ENCODE measurements at regions not wholly inside any gene's neighbourhood (a gene's known extent, or its start where the extent isn't known, plus 50 kb on each side); places are given as distances from the start of the nearest gene placed in this dataset.

DNA sequence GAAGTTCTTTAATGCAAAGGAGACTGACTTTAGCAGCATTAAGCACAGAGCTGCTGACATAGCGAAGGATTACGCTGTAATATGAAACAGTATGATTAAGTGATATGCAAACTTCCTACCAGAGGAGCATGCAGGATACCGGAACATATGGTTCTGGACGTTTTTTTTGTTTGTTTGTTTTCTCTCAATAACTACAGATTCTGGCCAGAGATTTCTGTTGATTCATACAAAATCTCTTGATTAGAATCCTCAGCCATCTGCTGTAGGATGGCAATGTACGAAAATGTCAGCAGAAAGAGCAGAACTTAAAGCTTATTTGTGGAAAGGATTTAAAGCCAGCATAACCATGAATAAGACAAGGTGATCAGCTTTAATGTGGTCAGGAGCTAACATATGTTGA is 970.7 kb downstream of the KCNT2 start:
- no peak overlapping the region for H3K4me3 ChIP-seq
- H3K27me3 ChIP-seq (ENCODE audit: control insufficient read depth in 3 of 3, insufficient read depth in 3 of 3, low read length in 2 of 3) = no peaks in the 10 kb centered on the region
- no peaks in the 10 kb centered on the region for H3K4me1 ChIP-seq (ENCODE audit: control insufficient read depth in 5 of 5, insufficient read depth in 5 of 5, low read length in 5 of 5)
- no peak overlapping the region for H3K27ac ChIP-seq (ENCODE audit: low read depth in 1 of 2, low read length in 1 of 2)
- TF ChIP-seq, protein P1, sequence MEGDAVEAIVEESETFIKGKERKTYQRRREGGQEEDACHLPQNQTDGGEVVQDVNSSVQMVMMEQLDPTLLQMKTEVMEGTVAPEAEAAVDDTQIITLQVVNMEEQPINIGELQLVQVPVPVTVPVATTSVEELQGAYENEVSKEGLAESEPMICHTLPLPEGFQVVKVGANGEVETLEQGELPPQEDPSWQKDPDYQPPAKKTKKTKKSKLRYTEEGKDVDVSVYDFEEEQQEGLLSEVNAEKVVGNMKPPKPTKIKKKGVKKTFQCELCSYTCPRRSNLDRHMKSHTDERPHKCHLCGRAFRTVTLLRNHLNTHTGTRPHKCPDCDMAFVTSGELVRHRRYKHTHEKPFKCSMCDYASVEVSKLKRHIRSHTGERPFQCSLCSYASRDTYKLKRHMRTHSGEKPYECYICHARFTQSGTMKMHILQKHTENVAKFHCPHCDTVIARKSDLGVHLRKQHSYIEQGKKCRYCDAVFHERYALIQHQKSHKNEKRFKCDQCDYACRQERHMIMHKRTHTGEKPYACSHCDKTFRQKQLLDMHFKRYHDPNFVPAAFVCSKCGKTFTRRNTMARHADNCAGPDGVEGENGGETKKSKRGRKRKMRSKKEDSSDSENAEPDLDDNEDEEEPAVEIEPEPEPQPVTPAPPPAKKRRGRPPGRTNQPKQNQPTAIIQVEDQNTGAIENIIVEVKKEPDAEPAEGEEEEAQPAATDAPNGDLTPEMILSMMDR (IDR thresholded peaks at IDR 0.05; ENCODE audit: control extremely low read depth, extremely low read depth) = no peak
- 52 to 57% methylated on average over 5 of the region's 5 CpGs for WGBS, 2 donors
- H3K9me3 ChIP-seq (ENCODE audit: control insufficient read depth in 4 of 4, insufficient read depth in 3 of 4, low read length in 3 of 4) = no peaks in the 10 kb centered on the region
- no peak overlapping the region for H3K9ac ChIP-seq (ENCODE audit: insufficient read depth in 1 of 2, low read length in 2 of 2)
- H3K36me3 ChIP-seq (ENCODE audit: control insufficient read depth in 4 of 4, insufficient read depth in 4 of 4, low read length in 4 of 4) = no peaks in the 10 kb centered on the region
- DNase-seq (peak in 2 of 3 donors; percentile 53 to 63), ATAC-seq (ENCODE audit: insufficient read depth, low FRiP score) (no peak)

- H3K27ac ChIP-seq (ENCODE audit: low read depth in 1 of 2, low read length in 1 of 2) = no peak overlapping the region
Observed at GRCh38 chr1:195618287-195618686, 990.0 kb downstream of the KCNT2 start.

GRCh38 chr1:195617106-195617505 is 991.1 kb downstream of the KCNT2 start:
- TF ChIP-seq, protein P1 (IDR thresholded peaks at IDR 0.05; ENCODE audit: control extremely low read depth, extremely low read depth) = no peak
- peaks cover 0 to 4% (median 0%) of the 10 kb centered on the region in 4 donors for H3K9me3 ChIP-seq (ENCODE audit: control insufficient read depth in 4 of 4, insufficient read depth in 3 of 4, low read length in 3 of 4)
- DNase-seq (no peak), ATAC-seq (ENCODE audit: insufficient read depth, low FRiP score) (no peak)
- no peak overlapping the region for H3K27ac ChIP-seq (ENCODE audit: low read depth in 1 of 2, low read length in 1 of 2)
- H3K4me1 ChIP-seq (ENCODE audit: control insufficient read depth in 5 of 5, insufficient read depth in 5 of 5, low read length in 5 of 5) = no peaks in the 10 kb centered on the region
- no peak overlapping the region for H3K9ac ChIP-seq (ENCODE audit: insufficient read depth in 1 of 2, low read length in 2 of 2)
- 70 to 81% methylated on average over 2 of the region's 2 CpGs for WGBS, 2 donors
- H3K4me3 ChIP-seq = no peak overlapping the region
- no peaks in the 10 kb centered on the region for H3K36me3 ChIP-seq (ENCODE audit: control insufficient read depth in 4 of 4, insufficient read depth in 4 of 4, low read length in 4 of 4)
- H3K27me3 ChIP-seq (ENCODE audit: control insufficient read depth in 3 of 3, insufficient read depth in 3 of 3, low read length in 2 of 3) = no peaks in the 10 kb centered on the region

More at GRCh38 chr1:195618287-195618686, 990.0 kb downstream of the KCNT2 start:
- H3K27me3 ChIP-seq (ENCODE audit: control insufficient read depth in 3 of 3, insufficient read depth in 3 of 3, low read length in 2 of 3) = no peaks in the 10 kb centered on the region
- TF ChIP-seq, protein P1 (IDR thresholded peaks at IDR 0.05; ENCODE audit: control extremely low read depth, extremely low read depth) = no peak
- no peaks in the 10 kb centered on the region for H3K36me3 ChIP-seq (ENCODE audit: control insufficient read depth in 4 of 4, insufficient read depth in 4 of 4, low read length in 4 of 4)
- ATAC-seq (ENCODE audit: insufficient read depth, low FRiP score) (no peak), DNase-seq (no peak)
- peaks cover 0 to 4% (median 0%) of the 10 kb centered on the region in 4 donors for H3K9me3 ChIP-seq (ENCODE audit: control insufficient read depth in 4 of 4, insufficient read depth in 3 of 4, low read length in 3 of 4)
- no peaks in the 10 kb centered on the region for H3K4me1 ChIP-seq (ENCODE audit: control insufficient read depth in 5 of 5, insufficient read depth in 5 of 5, low read length in 5 of 5)
- no peak overlapping the region for H3K9ac ChIP-seq (ENCODE audit: insufficient read depth in 1 of 2, low read length in 2 of 2)
- 72 to 83% methylated on average over 3 of the region's 3 CpGs for WGBS, 2 donors
- H3K4me3 ChIP-seq = no peak overlapping the region

DNA sequence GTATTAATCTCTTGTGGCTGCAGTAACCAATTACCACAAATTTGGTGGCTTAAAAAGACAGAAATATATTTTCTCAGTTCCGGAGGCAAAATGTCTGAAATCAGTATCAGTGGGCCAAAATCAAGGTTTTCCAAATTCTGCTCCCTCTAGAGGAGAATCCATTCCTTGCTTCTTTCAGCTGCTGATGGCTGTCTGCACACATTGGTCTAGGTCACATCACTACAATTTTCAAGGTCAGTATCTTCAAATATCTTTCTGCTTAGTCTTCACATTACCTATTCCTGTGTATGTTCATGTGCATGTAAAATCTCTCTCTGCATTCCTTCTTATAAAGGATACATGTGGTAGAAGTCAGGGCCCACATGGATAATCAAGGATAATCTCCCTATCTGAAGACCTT is 999.4 kb downstream of the KCNT2 start:
- ATAC-seq (ENCODE audit: insufficient read depth, low FRiP score) = no peak
- Histone ChIP-seq H3K27ac (ENCODE audit: low read depth in 1 of 2, low read length in 1 of 2) (no peak overlapping the region), H3K27me3 (ENCODE audit: control insufficient read depth in 3 of 3, insufficient read depth in 3 of 3, low read length in 2 of 3) (no peaks in the 10 kb centered on the region), H3K9ac (ENCODE audit: insufficient read depth in 1 of 2, low read length in 2 of 2) (no peak overlapping the region), H3K36me3 (ENCODE audit: control insufficient read depth in 4 of 4, insufficient read depth in 4 of 4, low read length in 4 of 4) (no peaks in the 10 kb centered on the region), H3K9me3 (ENCODE audit: control insufficient read depth in 4 of 4, insufficient read depth in 3 of 4, low read length in 3 of 4) (peaks cover 0 to 8% (median 0%) of the 10 kb centered on the region in 4 donors), H3K4me1 (ENCODE audit: control insufficient read depth in 5 of 5, insufficient read depth in 5 of 5, low read length in 5 of 5) (no peaks in the 10 kb centered on the region), H3K4me3 (no peak overlapping the region)
- no peak for DNase-seq
- WGBS, 2 donors = 93 to 94% methylated on average over 1 of the region's 1 CpG
- TF ChIP-seq, protein P1 (IDR thresholded peaks at IDR 0.05; ENCODE audit: control extremely low read depth, extremely low read depth) = no peak

Data from lung (tissue), 11 donors.